ENCODE measurements at regions not wholly inside any gene's neighbourhood (a gene's known extent, or its start where the extent isn't known, plus 50 kb on each side); places are given as distances from the start of the nearest gene placed in this dataset.

DNA sequence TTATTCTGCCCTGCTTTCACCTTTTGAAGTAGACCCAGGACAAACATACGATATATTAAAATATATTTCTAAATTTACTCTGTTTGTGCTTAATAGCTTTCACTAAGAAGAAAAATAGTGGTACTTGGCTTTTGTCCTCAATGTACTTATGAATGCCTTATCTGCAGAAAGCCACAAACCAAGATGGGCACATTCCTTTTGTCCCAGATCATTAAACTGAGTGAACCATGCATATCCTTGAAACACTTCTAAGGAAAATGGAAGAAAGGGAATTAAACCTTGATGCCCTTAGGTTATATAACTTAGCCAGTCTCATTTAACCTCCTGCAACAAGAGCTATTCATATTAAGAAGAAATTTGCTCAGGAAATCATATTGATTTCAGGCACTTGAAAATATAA is 553.8 kb upstream of the CDH9 start (continued):
- no peak for TF ChIP-seq TAF7 (optimal IDR thresholded peaks at IDR 0.05; ENCODE audit: borderline replicate concordance, low read depth, low read length)
- no peak for TF ChIP-seq TAF1 (IDR thresholded peaks at IDR 0.05; ENCODE audit: low read depth, low read length)

Measured in H1 (cell line).